GM18508 (cell line): ENCODE measurements at regions not wholly inside any gene's neighbourhood (a gene's known extent, or its start where the extent isn't known, plus 50 kb on each side); places are given as distances from the start of the nearest gene placed in this dataset.
A peak's percentile ranks its signal among the peaks of the same experiment; 100 is the strongest.
"Not testable (repeated sequence)": the region's sequence is repeated elsewhere in the genome, so short reads cannot be mapped to it uniquely, and the experiment has no call there.

ENCODE experiments used
- ATAC-seq: cut with Tn5 transposase; IDR thresholded peaks from one replicate; pipeline ENCODE4 v1.9.1; 2021; ENCODE audit warnings: moderate number of reproducible peaks; ENCODE audit not compliant: insufficient read depth, unreplicated experiment

DNA sequence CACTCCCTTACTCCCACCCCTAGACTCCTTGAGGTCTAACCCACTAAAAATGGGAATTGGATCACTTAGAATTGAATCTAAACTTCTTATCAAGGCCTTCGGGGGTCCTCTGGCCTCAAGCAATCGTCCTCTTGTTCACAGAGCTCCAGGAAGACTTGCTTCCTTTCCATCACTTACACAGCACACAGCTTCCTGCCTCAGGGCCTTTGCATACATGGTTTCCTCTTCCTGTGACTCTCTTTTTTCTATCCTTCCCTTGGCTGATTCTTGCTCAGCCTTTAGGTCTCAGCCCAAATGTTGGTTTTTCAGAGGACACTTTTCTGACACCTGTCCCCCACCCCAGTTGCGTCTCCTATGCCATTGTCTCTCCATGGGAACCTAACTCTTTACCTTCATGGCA is 50.0 kb upstream of the ALDH1B1 start:
- ATAC-seq = no peak

GRCh38 chr9:38342096-38342495 is 50.4 kb upstream of the ALDH1B1 start:
- ATAC-seq = no peak

DNA sequence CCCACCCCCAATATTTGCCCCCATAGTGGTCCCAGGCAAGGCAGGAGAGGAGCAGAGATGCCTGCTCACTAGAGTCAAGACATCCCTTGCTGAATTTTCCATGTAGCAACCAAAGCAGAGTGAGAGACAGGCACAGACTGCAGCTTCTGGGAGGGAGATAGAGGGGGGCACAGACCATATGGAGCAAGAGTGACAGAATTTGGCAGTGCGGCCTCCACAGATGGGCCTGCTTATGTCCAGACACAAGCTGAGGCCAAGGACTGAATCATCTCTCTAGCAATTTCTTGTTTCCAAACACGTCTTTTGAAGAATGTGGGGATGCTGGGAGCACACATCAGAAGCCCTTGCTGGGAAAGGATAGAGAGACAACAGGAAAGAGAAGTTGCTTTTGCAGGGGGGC is 53.0 kb upstream of the ALDH1B1 start:
- no peak for ATAC-seq

- ATAC-seq = peak; percentile 65
Observed at GRCh38 chr9:38339087-38339486, 53.4 kb upstream of the ALDH1B1 start.

DNA sequence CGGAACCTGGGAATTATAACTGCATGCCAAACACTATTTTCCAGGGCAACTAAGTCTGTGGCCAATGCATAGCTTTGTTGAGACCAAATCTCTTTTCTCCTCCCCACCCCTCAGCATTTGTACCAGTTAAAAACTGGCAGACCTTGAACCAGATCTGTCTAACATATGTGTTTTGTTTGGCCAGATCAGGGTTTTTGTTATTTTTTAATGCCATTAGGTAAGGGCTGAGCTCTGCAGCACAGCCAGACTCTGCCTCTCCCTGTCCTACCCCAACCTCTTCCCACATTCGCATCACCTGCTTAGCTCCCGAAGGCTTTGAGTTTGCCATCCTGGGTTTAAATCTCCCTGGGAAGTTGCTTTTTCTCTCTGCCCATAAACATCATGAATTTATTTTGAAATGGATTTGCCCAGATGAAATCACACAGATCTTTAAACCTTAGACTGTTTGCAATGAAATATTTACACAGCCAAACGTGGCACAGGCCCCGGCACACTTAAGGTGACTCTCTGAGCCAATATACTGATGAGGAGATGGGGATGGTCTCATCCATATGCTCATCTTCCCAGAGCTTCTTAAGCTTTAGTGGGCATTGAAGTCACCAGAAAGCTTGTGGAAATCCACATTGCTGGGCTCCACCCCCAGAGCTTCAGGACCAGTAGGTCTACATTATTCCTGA is 54.0 kb upstream of the ALDH1B1 start:
- no peak for ATAC-seq

DNA sequence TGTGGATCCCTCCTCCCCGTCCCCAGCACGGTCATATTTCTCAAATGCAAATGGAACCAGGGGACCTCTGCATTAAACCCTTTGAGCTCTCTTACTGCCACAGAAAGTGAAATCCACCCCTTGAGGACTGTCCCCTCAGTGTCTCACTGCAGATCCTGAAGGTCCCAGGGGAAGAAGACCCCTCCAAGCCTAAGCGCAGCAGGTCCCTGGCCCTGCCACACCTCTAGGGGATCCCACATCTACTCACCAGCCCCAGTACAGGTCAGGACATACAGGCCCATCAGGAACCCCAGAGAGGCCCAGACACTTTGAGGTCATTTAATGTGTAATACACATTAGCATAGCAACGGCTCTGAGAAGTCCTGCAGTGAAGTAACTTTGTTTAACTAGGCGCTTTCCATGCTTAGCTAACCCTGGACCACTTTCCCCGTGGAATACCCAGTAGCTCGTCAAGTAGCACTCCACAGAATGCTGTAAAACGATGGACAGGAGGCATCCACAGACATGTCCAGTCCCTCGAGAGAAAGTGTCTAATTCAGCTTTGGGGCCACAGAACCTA is 54.7 kb upstream of the ALDH1B1 start:
- ATAC-seq = no peak

- ATAC-seq = no peak
Observed at GRCh38 chr9:38337181-38337580, 55.3 kb upstream of the ALDH1B1 start.

DNA sequence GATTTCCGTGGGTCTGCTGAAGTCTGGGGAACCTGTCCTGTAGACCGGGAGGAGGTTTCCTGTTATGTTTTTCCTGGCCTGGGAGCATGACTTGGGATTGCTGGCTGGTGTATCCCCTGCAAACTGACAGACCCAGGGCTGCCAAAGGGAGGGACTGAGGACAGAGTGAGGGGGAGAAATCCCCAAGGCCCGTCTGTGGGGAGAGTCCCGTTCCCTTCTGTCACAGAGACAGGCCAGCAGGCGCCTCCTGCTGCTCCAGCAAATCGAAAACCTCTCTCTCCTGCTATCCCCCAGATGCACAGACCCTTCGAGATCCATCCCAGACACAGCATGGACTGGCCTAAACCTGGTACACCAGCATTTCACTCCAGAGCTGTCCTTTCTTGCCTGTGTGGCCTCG is 56.2 kb upstream of the ALDH1B1 start:
- no peak for ATAC-seq

- ATAC-seq = no peak
Observed at GRCh38 chr9:38335686-38336085, 56.8 kb upstream of the ALDH1B1 start.

DNA sequence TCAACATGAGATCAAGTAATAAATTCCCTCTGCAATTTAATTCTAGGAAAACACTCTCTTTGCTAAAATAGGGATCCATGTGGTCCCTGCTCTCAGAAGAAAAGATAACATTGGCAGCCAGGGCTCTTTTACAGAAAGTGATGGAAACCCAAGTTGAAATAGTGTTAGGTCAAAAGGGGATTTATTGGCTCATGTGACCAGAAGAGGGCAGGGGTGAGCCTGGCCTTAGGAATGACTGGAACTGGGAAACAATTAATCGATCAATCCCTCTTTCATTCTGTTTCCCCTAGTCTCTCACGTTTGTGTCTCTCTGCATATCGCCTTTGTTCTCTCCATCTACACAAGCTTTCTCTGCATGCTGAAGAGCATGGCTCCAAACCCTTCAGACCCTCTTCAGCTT is 58.3 kb upstream of the ALDH1B1 start:
- no peak for ATAC-seq

GRCh38 chr9:38333047-38333446 is 59.5 kb upstream of the ALDH1B1 start:
- ATAC-seq = no peak

- ATAC-seq = no peak
Observed at GRCh38 chr9:38332625-38333024, 59.9 kb upstream of the ALDH1B1 start.

DNA sequence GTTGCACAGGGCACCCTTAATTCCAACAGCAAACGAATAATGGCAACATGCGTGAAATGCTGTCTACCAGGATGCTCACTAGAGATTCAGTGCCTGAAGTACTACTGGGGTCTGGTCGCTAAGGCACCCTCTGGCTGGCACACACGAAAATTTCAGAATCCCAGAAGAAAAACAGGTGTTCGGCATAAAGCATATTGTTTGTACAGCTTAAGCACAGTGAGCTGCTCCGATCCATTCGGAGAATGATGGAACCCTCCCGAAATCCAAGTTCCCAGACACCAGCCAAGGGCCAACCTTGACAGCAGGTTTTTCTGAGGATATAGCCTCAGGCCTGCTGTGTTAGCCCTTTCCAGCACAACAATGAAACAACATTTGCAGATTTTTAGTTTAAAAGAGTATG is 61.4 kb upstream of the ALDH1B1 start:
- ATAC-seq = no peak

GRCh38 chr9:38329968-38330367 is 62.5 kb upstream of the ALDH1B1 start:
- ATAC-seq = no peak

DNA sequence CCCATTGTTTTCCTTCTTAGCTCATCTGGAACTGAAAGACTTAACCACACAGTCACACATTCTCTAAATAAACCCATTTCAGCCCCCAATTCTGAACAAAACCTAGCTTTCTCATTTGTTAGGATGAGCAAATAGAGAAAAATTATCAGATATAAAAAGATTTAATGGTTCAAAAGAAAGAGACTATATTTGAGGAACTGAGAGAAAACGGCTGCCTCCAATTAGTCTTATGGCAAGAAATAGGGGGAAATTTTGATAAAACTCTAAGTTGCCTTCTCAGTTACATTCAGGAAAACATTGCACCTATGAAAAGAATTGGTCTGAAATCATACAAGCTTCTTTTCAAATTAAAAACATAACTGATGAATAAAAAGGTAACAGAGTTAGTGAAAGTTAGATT is 63.7 kb upstream of the ALDH1B1 start:
- ATAC-seq = no peak

- no peak for ATAC-seq
Observed at GRCh38 chr9:38326122-38326521, 66.4 kb upstream of the ALDH1B1 start.

DNA sequence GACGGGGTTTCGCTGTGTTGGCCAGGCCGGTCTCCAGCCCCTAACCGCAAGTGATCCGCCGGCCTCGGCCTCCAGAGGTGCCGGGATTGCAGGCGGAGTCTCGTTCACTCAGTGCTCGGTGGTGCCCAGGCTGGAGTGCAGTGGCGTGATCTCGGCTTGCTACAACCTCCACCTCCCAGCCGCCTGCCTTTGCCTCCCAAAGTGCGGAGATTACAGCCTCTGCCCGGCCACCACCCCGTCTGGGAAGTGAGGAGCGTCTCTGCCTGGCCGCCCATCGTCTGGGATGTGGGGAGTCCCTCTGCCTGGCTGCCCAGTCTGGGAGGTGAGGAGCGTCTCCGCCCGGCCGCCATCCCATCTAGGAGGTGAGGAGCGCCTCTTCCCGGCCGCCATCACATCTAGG is 68.3 kb upstream of the ALDH1B1 start:
- not testable (repeated sequence) for ATAC-seq

DNA sequence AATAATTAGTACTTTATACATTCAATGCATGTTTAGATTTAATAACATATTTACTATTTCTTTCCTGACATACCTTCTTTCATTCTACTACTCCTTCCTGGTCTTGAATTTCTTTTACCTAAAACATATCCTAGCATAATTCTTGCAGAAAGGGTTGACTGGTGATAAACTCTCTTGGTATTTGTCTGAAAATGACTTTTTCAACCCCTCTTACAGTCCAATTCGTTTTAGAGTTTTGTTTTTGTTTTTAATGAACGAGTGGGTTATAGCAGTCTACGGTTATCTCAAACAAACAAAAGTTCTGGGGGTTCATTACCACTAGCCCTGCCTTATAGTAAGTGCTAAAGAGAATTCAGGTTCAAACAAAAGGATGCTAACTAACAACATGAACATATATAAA is 69.6 kb upstream of the ALDH1B1 start:
- ATAC-seq = no peak

DNA sequence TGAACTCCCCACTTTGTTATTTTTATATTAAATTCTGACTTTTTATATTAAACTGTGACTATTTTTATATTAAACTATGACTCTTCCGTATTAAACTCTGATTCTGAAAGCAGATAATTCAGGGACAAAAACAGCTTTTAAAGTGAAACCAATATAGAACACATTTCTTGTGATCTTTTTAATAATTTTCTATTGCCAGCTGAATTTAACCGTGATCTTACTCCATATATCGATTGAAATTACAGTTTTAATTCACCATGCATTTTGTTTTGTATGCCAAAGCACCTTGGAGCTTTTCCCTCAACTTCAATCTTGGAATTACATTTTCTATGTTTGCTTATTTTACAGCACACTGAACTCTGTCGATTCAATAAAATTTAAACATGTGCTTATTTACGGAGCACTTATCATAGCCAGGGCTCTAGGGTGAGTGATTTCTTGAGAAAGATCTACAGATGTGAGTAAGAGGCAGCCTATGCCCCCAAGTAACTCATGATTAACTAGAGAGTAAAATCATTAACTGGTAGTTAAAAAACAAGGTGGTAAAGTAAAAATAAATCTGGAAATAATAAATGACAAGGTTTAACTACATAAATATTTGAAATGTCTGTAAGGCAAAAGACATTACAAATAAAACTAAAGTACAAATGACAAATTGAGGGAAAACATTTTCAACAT is 72.9 kb upstream of the ALDH1B1 start:
- no peak for ATAC-seq

DNA sequence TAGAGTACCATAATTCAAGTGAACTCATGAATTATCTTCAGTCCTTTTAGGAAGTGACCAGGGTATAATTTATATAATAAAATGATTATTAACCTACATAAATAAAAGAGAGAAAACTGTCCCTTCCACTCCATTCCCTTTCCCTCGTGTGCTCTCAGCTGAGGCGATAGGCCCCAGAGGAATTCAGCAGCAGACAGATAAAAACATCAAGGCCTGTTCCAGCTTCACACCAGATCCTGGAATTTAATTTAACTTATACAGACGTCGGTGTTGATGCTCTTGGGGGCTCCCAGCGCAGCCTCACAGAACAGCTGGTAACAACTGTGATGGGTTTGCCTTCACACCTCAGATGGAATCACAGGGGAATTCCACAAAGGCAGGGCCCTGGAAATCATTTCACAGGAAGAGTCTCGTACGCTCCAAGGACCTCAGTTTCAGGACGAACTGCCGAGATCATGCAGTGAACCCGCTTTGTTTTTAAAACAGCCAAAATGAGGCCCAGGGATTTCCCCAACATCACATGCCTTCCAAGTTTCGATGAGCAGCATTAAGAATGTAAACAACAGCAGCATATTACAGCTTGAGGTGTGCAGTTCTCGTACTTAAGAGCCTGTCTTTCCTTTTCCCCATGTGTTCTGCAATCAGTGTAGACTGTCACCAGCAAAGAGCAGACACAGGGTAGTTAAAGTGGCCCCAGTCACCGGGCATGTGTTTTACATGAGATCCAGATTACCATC is 73.6 kb upstream of the ALDH1B1 start:
- ATAC-seq = peak; percentile 84

DNA sequence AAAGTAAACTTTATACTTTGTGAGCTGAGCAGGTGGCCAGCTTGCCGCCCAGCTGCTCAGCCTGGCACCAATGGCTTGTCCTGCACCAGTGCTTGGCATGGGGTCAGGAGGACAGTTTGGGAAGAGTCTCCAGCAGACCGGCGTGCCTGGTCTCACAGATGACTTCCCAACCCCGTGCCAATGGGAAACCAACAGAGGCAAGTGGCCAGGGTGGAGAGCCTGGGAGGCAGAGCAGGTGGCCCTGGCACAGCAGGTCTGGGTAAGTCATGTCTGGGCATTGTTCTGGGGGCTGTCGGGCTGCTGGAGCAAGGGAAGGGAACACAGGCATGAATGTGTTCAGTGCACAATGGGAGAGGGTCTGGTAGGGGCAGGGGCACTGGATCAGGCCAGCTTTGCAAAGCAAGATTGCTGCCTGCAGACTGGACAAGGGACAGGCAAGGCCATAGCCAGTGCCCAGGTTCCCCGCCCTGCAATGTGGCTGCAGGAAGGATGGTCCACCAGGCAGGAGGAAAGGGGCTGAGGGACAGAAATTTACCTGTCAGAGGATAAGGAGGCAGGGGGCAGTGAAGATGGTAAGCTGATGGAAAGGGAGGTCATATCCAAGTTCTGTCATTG is 76.2 kb upstream of the ALDH1B1 start:
- no peak for ATAC-seq
